Skeletal muscle satellite cell (primary cell): ENCODE measurements at regions not wholly inside any gene's neighbourhood (a gene's known extent, or its start where the extent isn't known, plus 50 kb on each side); places are given as distances from the start of the nearest gene placed in this dataset.

Experiments used
- H3K27me3 ChIP-seq: 2 replicates; pipeline ENCODE4 v1.7.0; 2013; ENCODE audit warnings: low read length; ENCODE audit not compliant: control insufficient read depth, insufficient read depth
- H3K36me3 ChIP-seq: 2 replicates; pipeline ENCODE4 v1.7.0; 2013; ENCODE audit warnings: mild to moderate bottlenecking, control low read depth, low read length; ENCODE audit not compliant: insufficient read depth
- H3K4me1 ChIP-seq: 2 replicates; pipeline ENCODE4 v1.7.0; 2013; ENCODE audit warnings: low read length; ENCODE audit not compliant: control insufficient read depth, insufficient read depth
- H3K4me2 ChIP-seq: 2 replicates; pipeline ENCODE4 v1.7.0; 2013; ENCODE audit warnings: mild to moderate bottlenecking, low read length
- H3K4me3 ChIP-seq: 2 replicates; pipeline ENCODE4 v1.7.0; 2013; ENCODE audit warnings: low read length
- H3K9ac ChIP-seq: 2 replicates; pipeline ENCODE4 v1.7.0; 2013; ENCODE audit warnings: mild to moderate bottlenecking, low read depth, low read length, moderate library complexity
- H3K9me3 ChIP-seq: replicated peaks from 2 replicates; pipeline ENCODE4 v1.7.0; 2013; ENCODE audit warnings: mild to moderate bottlenecking, control low read depth, low read length

- H3K4me3 ChIP-seq, result no peak overlapping the region
- peaks cover 3% of the 10 kb centered on the region for H3K27me3 ChIP-seq
- no peak overlapping the region for H3K4me2 ChIP-seq
- no peak overlapping the region for H3K9ac ChIP-seq
- no peaks in the 10 kb centered on the region for H3K4me1 ChIP-seq
- H3K9me3 ChIP-seq, result no peaks in the 10 kb centered on the region
- no peaks in the 10 kb centered on the region for H3K36me3 ChIP-seq
Measured at GRCh38 chr11:92545906-92546471, 321.4 kb downstream of the FAT3 start.

GRCh38 chr11:92546603-92547002 lies 322.0 kb downstream of the FAT3 start:
- Histone ChIP-seq H3K27me3 (peaks cover 3% of the 10 kb centered on the region), H3K4me2 (no peak overlapping the region), H3K4me3 (no peak overlapping the region), H3K4me1 (no peaks in the 10 kb centered on the region), H3K36me3 (no peaks in the 10 kb centered on the region), H3K9me3 (no peaks in the 10 kb centered on the region), H3K9ac (no peak overlapping the region)

DNA sequence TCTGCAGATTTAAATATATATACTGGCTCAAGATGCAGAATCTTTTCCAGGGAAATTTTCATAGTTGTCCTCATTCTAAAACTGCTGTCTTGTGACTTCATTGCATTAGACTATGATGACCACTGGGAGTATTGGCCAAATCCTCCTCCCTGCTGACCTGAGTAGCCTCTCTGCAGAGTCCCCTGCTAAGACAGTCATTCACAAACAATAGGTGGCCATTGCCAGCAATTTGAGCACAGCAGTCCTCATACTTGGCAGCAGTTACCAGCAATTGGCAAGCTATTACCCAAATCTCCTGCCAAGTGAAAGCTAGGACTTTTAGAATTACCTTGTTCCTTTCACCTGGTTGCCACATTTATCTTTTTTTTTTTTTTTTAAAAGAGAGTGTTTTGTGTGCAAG lies 325.8 kb downstream of the FAT3 start:
- Histone ChIP-seq H3K4me1 (no peaks in the 10 kb centered on the region), H3K9ac (no peak overlapping the region), H3K4me3 (no peak overlapping the region), H3K9me3 (no peaks in the 10 kb centered on the region), H3K27me3 (no peaks in the 10 kb centered on the region), H3K36me3 (no peaks in the 10 kb centered on the region), H3K4me2 (no peak overlapping the region)

DNA sequence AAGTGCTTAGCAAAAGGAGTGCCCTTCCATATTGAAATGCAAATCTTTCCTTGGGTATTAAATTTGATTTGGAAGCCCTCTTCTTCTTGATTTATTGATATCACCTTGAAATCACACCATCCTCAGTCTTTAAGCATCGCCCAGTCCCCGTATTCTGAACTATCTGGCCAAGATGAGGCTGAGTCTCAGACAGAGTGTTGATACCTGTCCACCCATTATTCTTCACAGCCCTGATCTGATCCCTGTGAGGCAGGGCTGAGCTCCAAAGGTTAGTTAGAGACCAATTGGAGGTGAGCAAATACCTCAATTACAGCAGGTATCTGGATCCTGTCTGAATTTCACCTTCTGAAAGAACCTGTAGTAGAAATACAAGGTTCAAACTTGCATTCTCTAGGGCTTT lies 326.3 kb downstream of the FAT3 start:
- Histone ChIP-seq H3K36me3 (no peaks in the 10 kb centered on the region), H3K4me3 (no peak overlapping the region), H3K4me1 (no peaks in the 10 kb centered on the region), H3K4me2 (no peak overlapping the region), H3K27me3 (no peaks in the 10 kb centered on the region), H3K9me3 (no peaks in the 10 kb centered on the region), H3K9ac (no peak overlapping the region)

- H3K4me1 ChIP-seq, result no peaks in the 10 kb centered on the region
- H3K4me2 ChIP-seq, result no peak overlapping the region
- no peak overlapping the region for H3K4me3 ChIP-seq
- no peaks in the 10 kb centered on the region for H3K36me3 ChIP-seq
- no peaks in the 10 kb centered on the region for H3K27me3 ChIP-seq
- H3K9me3 ChIP-seq, result no peaks in the 10 kb centered on the region
- H3K9ac ChIP-seq, result no peak overlapping the region
Measured at GRCh38 chr11:92552942-92553341, 328.3 kb downstream of the FAT3 start.

DNA sequence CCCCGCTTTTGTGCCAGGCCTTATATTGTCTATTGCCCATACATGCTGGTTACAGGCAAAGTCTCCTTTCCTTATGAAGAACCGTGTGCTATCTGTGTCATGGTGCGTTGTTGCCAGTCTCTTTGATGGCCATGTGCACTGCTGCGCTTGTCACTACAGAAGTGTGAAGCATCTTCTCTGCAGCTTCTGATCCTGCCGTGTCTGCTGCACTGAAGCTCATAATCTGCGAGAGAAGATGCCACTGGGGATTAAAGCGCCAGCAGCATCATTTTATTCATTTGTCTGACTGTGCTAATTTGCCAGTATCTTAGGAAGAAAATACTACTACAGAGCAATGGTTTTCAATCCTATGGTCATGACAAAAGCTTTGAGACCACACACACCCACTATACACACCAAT lies 330.1 kb downstream of the FAT3 start:
- Histone ChIP-seq H3K4me2 (no peak overlapping the region), H3K27me3 (no peaks in the 10 kb centered on the region), H3K4me3 (no peak overlapping the region), H3K36me3 (no peaks in the 10 kb centered on the region), H3K9me3 (no peaks in the 10 kb centered on the region), H3K4me1 (no peaks in the 10 kb centered on the region), H3K9ac (no peak overlapping the region)

- no peak overlapping the region for H3K9ac ChIP-seq
- H3K4me1 ChIP-seq, result no peaks in the 10 kb centered on the region
- no peaks in the 10 kb centered on the region for H3K27me3 ChIP-seq
- H3K9me3 ChIP-seq, result no peaks in the 10 kb centered on the region
- no peak overlapping the region for H3K4me3 ChIP-seq
- no peak overlapping the region for H3K4me2 ChIP-seq
- H3K36me3 ChIP-seq, result no peaks in the 10 kb centered on the region
Measured at GRCh38 chr11:92556431-92556830, 331.8 kb downstream of the FAT3 start.

DNA sequence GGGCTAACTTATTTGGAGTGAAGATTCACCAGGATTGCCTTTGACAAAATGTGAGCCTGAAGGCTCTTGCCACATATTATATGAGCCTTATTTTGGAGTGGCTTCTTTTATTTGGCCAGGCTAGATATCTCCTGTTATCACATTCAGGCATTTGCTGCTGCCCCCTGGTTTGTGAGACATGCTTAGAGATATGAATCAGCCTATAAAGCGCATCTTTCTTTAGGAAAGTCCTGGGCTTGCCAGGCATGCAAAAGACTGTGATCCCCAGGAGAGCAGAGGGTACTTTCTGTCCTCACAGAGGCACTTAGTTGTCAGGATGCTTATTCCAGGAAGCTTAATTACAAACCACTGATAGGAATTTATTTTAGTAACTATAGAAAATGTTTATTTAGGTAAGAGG lies 333.3 kb downstream of the FAT3 start:
- Histone ChIP-seq H3K9me3 (no peaks in the 10 kb centered on the region), H3K4me3 (no peak overlapping the region), H3K27me3 (no peaks in the 10 kb centered on the region), H3K36me3 (no peaks in the 10 kb centered on the region), H3K4me2 (no peak overlapping the region), H3K9ac (no peak overlapping the region), H3K4me1 (no peaks in the 10 kb centered on the region)

DNA sequence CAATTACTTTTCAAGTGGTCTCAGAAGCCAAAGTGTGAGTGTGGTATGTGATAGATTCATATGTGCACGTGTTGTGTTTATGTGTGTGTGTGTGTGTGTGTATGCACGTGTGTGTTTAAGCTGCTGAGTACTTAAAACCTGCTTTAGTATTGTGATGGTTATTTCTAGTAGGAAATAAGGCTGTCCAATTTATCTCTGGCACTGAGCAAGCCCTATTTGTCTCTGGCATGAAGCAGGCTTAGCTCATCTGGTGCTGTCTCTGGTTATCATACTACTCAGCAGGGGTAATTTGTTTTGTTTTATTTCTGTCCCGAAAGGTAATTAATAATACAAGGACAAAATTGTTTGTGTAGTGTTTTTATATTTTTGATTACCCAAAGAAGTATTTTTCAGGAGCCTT lies 333.7 kb downstream of the FAT3 start:
- Histone ChIP-seq H3K4me2 (no peak overlapping the region), H3K4me3 (no peak overlapping the region), H3K27me3 (no peaks in the 10 kb centered on the region), H3K9me3 (no peaks in the 10 kb centered on the region), H3K9ac (no peak overlapping the region), H3K36me3 (no peaks in the 10 kb centered on the region), H3K4me1 (no peaks in the 10 kb centered on the region)

GRCh38 chr11:92569726-92570125 lies 345.1 kb downstream of the FAT3 start:
- no peaks in the 10 kb centered on the region for H3K36me3 ChIP-seq
- no peaks in the 10 kb centered on the region for H3K9me3 ChIP-seq
- H3K4me2 ChIP-seq, result no peak overlapping the region
- H3K4me1 ChIP-seq, result no peaks in the 10 kb centered on the region
- H3K9ac ChIP-seq, result no peak overlapping the region
- no peaks in the 10 kb centered on the region for H3K27me3 ChIP-seq
- no peak overlapping the region for H3K4me3 ChIP-seq

GRCh38 chr11:92572559-92572958 lies 347.9 kb downstream of the FAT3 start:
- no peak overlapping the region for H3K9ac ChIP-seq
- H3K27me3 ChIP-seq, result no peaks in the 10 kb centered on the region
- H3K4me1 ChIP-seq, result no peaks in the 10 kb centered on the region
- H3K4me2 ChIP-seq, result no peak overlapping the region
- H3K36me3 ChIP-seq, result no peaks in the 10 kb centered on the region
- no peaks in the 10 kb centered on the region for H3K9me3 ChIP-seq
- no peak overlapping the region for H3K4me3 ChIP-seq

GRCh38 chr11:92576315-92576714 lies 351.7 kb downstream of the FAT3 start:
- Histone ChIP-seq H3K4me2 (no peak overlapping the region), H3K27me3 (no peaks in the 10 kb centered on the region), H3K4me3 (no peak overlapping the region), H3K4me1 (no peaks in the 10 kb centered on the region), H3K36me3 (no peaks in the 10 kb centered on the region), H3K9ac (no peak overlapping the region), H3K9me3 (no peaks in the 10 kb centered on the region)
